Uterus (tissue), 2 donors: ENCODE measurements at regions not wholly inside any gene's neighbourhood (a gene's known extent, or its start where the extent isn't known, plus 50 kb on each side); places are given as distances from the start of the nearest gene placed in this dataset.

Experiments
- CTCF ChIP-seq, 4 experiments: fragments of 200-600 bp in 2 of 4; fragments of 450-650 bp in 2 of 4; sonication (generic) in 2 of 4; IDR thresholded peaks; one replicate each; pipeline ENCODE4 v1.5.1; 2016 to 2019; ENCODE audit warnings: antibody characterized with exemption in 4 of 4, mild to moderate bottlenecking in 2 of 4, moderate library complexity in 1 of 4
- POLR2A ChIP-seq, 2 donors: fragments of 450-650 bp; IDR thresholded peaks; one replicate each; pipeline ENCODE4 v1.6.1; 2016; ENCODE audit warnings: antibody characterized with exemption in 2 of 2, mild to moderate bottlenecking in 1 of 2, moderate library complexity in 1 of 2

GRCh38 chr5:114780290-114780689 lies 389.4 kb downstream of the TRIM36 start:
- no peak for TF ChIP-seq CTCF (IDR thresholded peaks at IDR 0.05)
- no peak for TF ChIP-seq POLR2A (IDR thresholded peaks at IDR 0.05)
